Colonic mucosa (tissue), 4 donors: ENCODE measurements at regions not wholly inside any gene's neighbourhood (a gene's known extent, or its start where the extent isn't known, plus 50 kb on each side); places are given as distances from the start of the nearest gene placed in this dataset.

Experiments
- DNase-seq: peaks from one replicate; pipeline ENCODE4 v3.0.0-alpha.2; 2020
- H3K27ac ChIP-seq: fragments of 200-600 bp; one replicate; pipeline ENCODE4 v1.8.0; 2021
- H3K27me3 ChIP-seq: fragments of 200-600 bp; one replicate; pipeline ENCODE4 v1.8.0; 2021
- H3K36me3 ChIP-seq: fragments of 200-600 bp; one replicate; pipeline ENCODE4 v1.8.0; 2021
- H3K4me1 ChIP-seq: fragments of 200-600 bp; one replicate; pipeline ENCODE4 v1.8.0; 2021; ENCODE audit warnings: mild to moderate bottlenecking
- H3K4me3 ChIP-seq: fragments of 200-600 bp; one replicate; pipeline ENCODE4 v1.8.0; 2021
- H3K9ac ChIP-seq, 2 donors: one replicate each; pipeline ENCODE4 v1.7.0; 2013; ENCODE audit warnings: control low read depth in 2 of 2, low read depth in 2 of 2, low read length in 2 of 2
- H3K9me3 ChIP-seq: fragments of 200-600 bp; one replicate; pipeline ENCODE4 v1.8.0; 2021
- CTCF ChIP-seq: fragments of 200-600 bp; IDR thresholded peaks from one replicate; pipeline ENCODE4 v1.8.0; 2022; ENCODE audit warnings: antibody characterized with exemption, mild to moderate bottlenecking
- intact Hi-C: fragments of 100-400 bp; cut with DNase I; formaldehyde crosslinking; loops from one replicate; pipeline ENCODE4 v1.14.1; 2022
- donor health status: healthy.
- donor health status: DM: no; HTN: no; CAD: no.
- donor health status: DM: no; HTN: no; CAD: no.

- no peaks in the 10 kb centered on the region for H3K9me3 ChIP-seq
- no peak overlapping the region for H3K27ac ChIP-seq
- H3K4me3 ChIP-seq, result no peak overlapping the region
- no peaks in the 10 kb centered on the region for H3K36me3 ChIP-seq
- H3K9ac ChIP-seq, result no peak overlapping the region
- intact Hi-C loops, result no loop called here
- TF ChIP-seq CTCF, result no peak
- no peaks in the 10 kb centered on the region for H3K27me3 ChIP-seq
- no peak for DNase-seq
- H3K4me1 ChIP-seq, result no peaks in the 10 kb centered on the region
Observed at GRCh38 chr17:70239391-70239826, 70.1 kb downstream of the KCNJ2 start.

GRCh38 chr17:70241071-70241470, 71.7 kb downstream of the KCNJ2 start:
- Histone ChIP-seq H3K4me1 (no peaks in the 10 kb centered on the region), H3K9me3 (no peaks in the 10 kb centered on the region), H3K9ac (no peak overlapping the region), H3K27ac (no peak overlapping the region), H3K27me3 (no peaks in the 10 kb centered on the region), H3K4me3 (no peak overlapping the region), H3K36me3 (no peaks in the 10 kb centered on the region)
- intact Hi-C loops, result no loop called here
- no peak for TF ChIP-seq CTCF
- DNase-seq, result no peak

- Histone ChIP-seq H3K9ac (no peak overlapping the region), H3K27ac (no peak overlapping the region), H3K27me3 (no peaks in the 10 kb centered on the region), H3K9me3 (no peaks in the 10 kb centered on the region), H3K4me1 (no peaks in the 10 kb centered on the region), H3K36me3 (no peaks in the 10 kb centered on the region), H3K4me3 (no peak overlapping the region)
- no peak for DNase-seq
- intact Hi-C loops, result no loop called here
- no peak for TF ChIP-seq CTCF
Observed at GRCh38 chr17:70242781-70243437, 73.6 kb downstream of the KCNJ2 start.

GRCh38 chr17:70251706-70252105, 82.4 kb downstream of the KCNJ2 start:
- Histone ChIP-seq H3K36me3 (no peaks in the 10 kb centered on the region), H3K27ac (no peak overlapping the region), H3K4me1 (no peaks in the 10 kb centered on the region), H3K4me3 (no peak overlapping the region), H3K9ac (no peak overlapping the region), H3K27me3 (no peaks in the 10 kb centered on the region), H3K9me3 (no peaks in the 10 kb centered on the region)
- no peak for DNase-seq
- TF ChIP-seq CTCF, result no peak
- intact Hi-C loops, result no loop called here

- DNase-seq, result no peak
- H3K27me3 ChIP-seq, result no peaks in the 10 kb centered on the region
- no peaks in the 10 kb centered on the region for H3K9me3 ChIP-seq
- H3K9ac ChIP-seq, result no peak overlapping the region
- no peaks in the 10 kb centered on the region for H3K36me3 ChIP-seq
- H3K4me3 ChIP-seq, result no peak overlapping the region
- no peaks in the 10 kb centered on the region for H3K4me1 ChIP-seq
- H3K27ac ChIP-seq, result no peak overlapping the region
- TF ChIP-seq CTCF, result no peak
- intact Hi-C loops, result no loop called here
Observed at GRCh38 chr17:70254735-70255460, 85.6 kb downstream of the KCNJ2 start.
